H1 (cell line): ENCODE measurements at regions not wholly inside any gene's neighbourhood (a gene's known extent, or its start where the extent isn't known, plus 50 kb on each side); places are given as distances from the start of the nearest gene placed in this dataset.

Experiments
- CTCF ChIA-PET: fragments of 300-600 bp; sonication (Branson Sonifier 250); formaldehyde crosslinking; loops from one replicate; lab custom pipeline; 2021; ENCODE audit not compliant: partially characterized antibody; lab: Charles Lee
- POLR2A ChIA-PET: fragments of 300-600 bp; sonication (Branson Sonifier 250); formaldehyde crosslinking; loops from one replicate; lab custom pipeline; 2021; ENCODE audit warnings: inconsistent platforms; ENCODE audit not compliant: partially characterized antibody; lab: Charles Lee
- DNase-seq, 2 experiments: peaks; one replicate each; pipeline versions ENCODE4 v3.0.0 to v3.0.0-alpha.2; 2010 to 2022; ENCODE audit warnings: low spot score in 2 of 2, low read depth in 1 of 2, mixed read lengths in 1 of 2
- FAIRE-seq: peaks from 2 replicates; lab custom pipeline; 2011; peaks lifted over from hg19 to GRCh38; lab: Jason Lieb, UNC
- H2AFZ ChIP-seq: 2 replicates; pipeline ENCODE4 v1.8.1; 2012; ENCODE audit warnings: low read length, inconsistent platforms
- H2AK5ac ChIP-seq: 2 replicates; pipeline ENCODE4 v1.6.1; 2013; ENCODE audit warnings: low read depth, low read length
- H2BK120ac ChIP-seq: replicated peaks from 2 replicates; pipeline ENCODE3; 2013; ENCODE audit warnings: low read depth, low read length, inconsistent platforms
- H2BK12ac ChIP-seq: 2 replicates; pipeline ENCODE4 v1.6.1; 2013; ENCODE audit warnings: low read depth, low read length
- H2BK15ac ChIP-seq: 2 replicates; pipeline ENCODE4 v1.6.1; 2013; ENCODE audit warnings: low read length
- H2BK20ac ChIP-seq: 2 replicates; pipeline ENCODE4 v1.6.1; 2013; ENCODE audit warnings: low read length
- H2BK5ac ChIP-seq: 2 replicates; pipeline ENCODE4 v1.6.1; 2013; ENCODE audit warnings: low read depth, low read length
- H3K14ac ChIP-seq: 2 replicates; pipeline ENCODE4 v1.6.1; 2013; ENCODE audit warnings: inconsistent platforms; ENCODE audit not compliant: insufficient read length
- H3K18ac ChIP-seq: 2 replicates; pipeline ENCODE4 v1.6.1; 2013; ENCODE audit warnings: low read length; ENCODE audit errors: extremely low read depth
- H3K23ac ChIP-seq: 2 replicates; pipeline ENCODE4 v1.6.1; 2013; ENCODE audit warnings: inconsistent platforms; ENCODE audit not compliant: insufficient read length
- H3K23me2 ChIP-seq: 2 replicates; pipeline ENCODE4 v1.6.1; 2013; ENCODE audit warnings: low read depth, low read length
- H3K27ac ChIP-seq: 2 replicates; pipeline ENCODE4 v1.6.1; 2011; ENCODE audit warnings: low read depth, low read length, inconsistent platforms
- H3K27me3 ChIP-seq, 4 experiments: replicated peaks in 1 of 4; 1 replicate in 1 of 4; 2 replicates in 3 of 4; pipeline versions ENCODE4 v1.6.1 to v1.8.1; 2011 to 2013; ENCODE audit warnings: low read length in 3 of 4, mild to moderate bottlenecking in 3 of 4, inconsistent platforms in 2 of 4, mixed read lengths in 2 of 4, moderate library complexity in 1 of 4; ENCODE audit not compliant: control insufficient read depth in 3 of 4, insufficient read depth in 3 of 4; ENCODE audit errors: extremely low read depth in 1 of 4
- H3K36me3 ChIP-seq, 4 experiments: 2 replicates each; pipeline versions ENCODE4 v1.6.1 to v1.8.1; 2011 to 2013; ENCODE audit warnings: mild to moderate bottlenecking in 4 of 4, low read length in 3 of 4, moderate library complexity in 2 of 4, control low read depth in 1 of 4, inconsistent platforms in 1 of 4; ENCODE audit not compliant: insufficient read depth in 4 of 4, control insufficient read depth in 2 of 4
- H3K4ac ChIP-seq: replicated peaks from 2 replicates; pipeline ENCODE3; 2013; ENCODE audit warnings: low read length, low read depth, mixed read lengths, inconsistent platforms; ENCODE audit not compliant: insufficient read length
- H3K4me1 ChIP-seq, 4 experiments: replicated peaks in 1 of 4; 1 replicate in 1 of 4; 2 replicates in 3 of 4; pipeline versions ENCODE4 v1.6.1 to v1.8.1; 2011 to 2013; ENCODE audit warnings: low read length in 3 of 4, inconsistent platforms in 2 of 4, mixed read lengths in 1 of 4; ENCODE audit not compliant: insufficient read depth in 4 of 4, control insufficient read depth in 3 of 4
- H3K4me2 ChIP-seq, 2 experiments: 2 replicates each; pipeline versions ENCODE4 v1.6.1 to v1.8.1; 2011 to 2013; ENCODE audit warnings: low read depth in 2 of 2, low read length in 2 of 2, control low read depth in 1 of 2, inconsistent platforms in 1 of 2, mild to moderate bottlenecking in 1 of 2; ENCODE audit not compliant: insufficient read depth in 1 of 2
- H3K4me3 ChIP-seq, 4 experiments: fragments of 200-600, 300-600 bp in 1 of 4; sonication (generic), shearing (Covaris generic), sonication (Bioruptor Twin) in 1 of 4; 2 replicates each; pipeline versions ENCODE4 v1.5.1 to v1.8.1; 2011 to 2016; ENCODE audit warnings: low read length in 4 of 4, low read depth in 3 of 4, control low read depth in 2 of 4, inconsistent platforms in 2 of 4, mild to moderate bottlenecking in 2 of 4, mixed read lengths in 1 of 4, moderate library complexity in 1 of 4; ENCODE audit not compliant: insufficient read depth in 2 of 4; ENCODE audit errors: extremely low read depth in 1 of 4
- H3K56ac ChIP-seq: replicated peaks from 2 replicates; pipeline ENCODE3; 2013; ENCODE audit warnings: low read depth, mild to moderate bottlenecking, mixed read lengths, low read length, inconsistent platforms; ENCODE audit not compliant: insufficient read length
- H3K79me1 ChIP-seq: 2 replicates; pipeline ENCODE4 v1.6.1; 2013; ENCODE audit warnings: low read depth, low read length, control low read depth
- H3K79me2 ChIP-seq, 2 experiments: 2 replicates each; pipeline versions ENCODE4 v1.6.1 to v1.8.1; 2012 to 2013; ENCODE audit warnings: low read length in 2 of 2, mild to moderate bottlenecking in 2 of 2, inconsistent platforms in 1 of 2; ENCODE audit not compliant: insufficient read depth in 2 of 2, control insufficient read depth in 1 of 2
- H3K9ac ChIP-seq, 4 experiments: replicated peaks in 1 of 4; 1 replicate in 1 of 4; 2 replicates in 3 of 4; pipeline versions ENCODE4 v1.6.1 to v1.8.1; 2011 to 2013; ENCODE audit warnings: low read depth in 3 of 4, low read length in 3 of 4, control low read depth in 2 of 4, mild to moderate bottlenecking in 2 of 4, moderate library complexity in 2 of 4, inconsistent platforms in 1 of 4; ENCODE audit errors: extremely low read depth in 1 of 4
- H3K9me3 ChIP-seq, 2 experiments: 2 replicates each; pipeline versions ENCODE4 v1.6.1 to v1.8.1; 2012 to 2013; ENCODE audit warnings: mild to moderate bottlenecking in 2 of 2, moderate library complexity in 2 of 2, control low read depth in 1 of 2, inconsistent platforms in 1 of 2, low read depth in 1 of 2, low read length in 1 of 2, mixed read lengths in 1 of 2; ENCODE audit not compliant: insufficient read depth in 2 of 2
- H4K20me1 ChIP-seq, 2 experiments: replicated peaks in 1 of 2; 2 replicates each; pipeline versions ENCODE3 to v1.8.1; 2011 to 2013; ENCODE audit warnings: inconsistent platforms in 2 of 2, low read length in 2 of 2, mild to moderate bottlenecking in 1 of 2; ENCODE audit not compliant: insufficient read depth in 2 of 2, control insufficient read depth in 1 of 2
- H4K5ac ChIP-seq: 2 replicates; pipeline ENCODE4 v1.6.1; 2013; ENCODE audit warnings: low read length, low read depth, mixed read lengths, inconsistent platforms; ENCODE audit not compliant: insufficient read length
- H4K8ac ChIP-seq: 2 replicates; pipeline ENCODE4 v1.8.0; 2013; ENCODE audit warnings: mild to moderate bottlenecking, moderate library complexity, low read length, inconsistent platforms; ENCODE audit not compliant: insufficient read depth; ENCODE audit errors: extremely low read depth
- H4K91ac ChIP-seq: replicated peaks from 2 replicates; pipeline ENCODE3; 2013; ENCODE audit warnings: low read length, mixed read lengths, inconsistent platforms; ENCODE audit not compliant: insufficient read length
- CHD2 ChIP-seq: IDR thresholded peaks from 2 replicates; pipeline ENCODE4 v1.6.1; 2012; ENCODE audit warnings: low read length, improper control_type of control experiment
- FOSL1 ChIP-seq: IDR thresholded peaks from 2 replicates; pipeline ENCODE4 v1.6.1; 2011; ENCODE audit warnings: mild to moderate bottlenecking, low read depth, low read length, moderate library complexity; ENCODE audit not compliant: insufficient read depth
- GTF2F1 ChIP-seq: IDR thresholded peaks from 2 replicates; pipeline ENCODE4 v1.6.1; 2012; ENCODE audit warnings: low read depth, low read length, improper control_type of control experiment, borderline replicate concordance
- POLR2AphosphoS5 ChIP-seq: IDR thresholded peaks from 2 replicates; pipeline ENCODE4 v1.6.1; 2011; ENCODE audit warnings: low read depth, low read length
- SIN3A ChIP-seq, 2 experiments: IDR thresholded peaks in 1 of 2; conservative IDR thresholded peaks in 1 of 2; 2 replicates each; pipeline ENCODE4 v1.6.1; 2011 to 2012; ENCODE audit warnings: low read length in 2 of 2, improper control_type of control experiment in 1 of 2, low read depth in 1 of 2, mild to moderate bottlenecking in 1 of 2
- WGBS, 2 experiments: shearing (Covaris generic) in 1 of 2; methylation state at CpG; one replicate each; pipeline versions ENCODE4 v1.1.6 to v1.1.7; 2013 to 2015; ENCODE audit warnings: low lambda C conversion rate in 2 of 2, mixed read lengths in 2 of 2, inconsistent platforms in 1 of 2, low coverage in 1 of 2, missing lambda C conversion rate in 1 of 2; ENCODE audit not compliant: insufficient replicate concordance in 2 of 2, insufficient coverage in 1 of 2, insufficient read length in 1 of 2; ENCODE audit errors: extremely low coverage in 1 of 2, missing lambda C conversion rate in 1 of 2; 5-methylcytosine and 5-hydroxymethylcytosine counted together

DNA sequence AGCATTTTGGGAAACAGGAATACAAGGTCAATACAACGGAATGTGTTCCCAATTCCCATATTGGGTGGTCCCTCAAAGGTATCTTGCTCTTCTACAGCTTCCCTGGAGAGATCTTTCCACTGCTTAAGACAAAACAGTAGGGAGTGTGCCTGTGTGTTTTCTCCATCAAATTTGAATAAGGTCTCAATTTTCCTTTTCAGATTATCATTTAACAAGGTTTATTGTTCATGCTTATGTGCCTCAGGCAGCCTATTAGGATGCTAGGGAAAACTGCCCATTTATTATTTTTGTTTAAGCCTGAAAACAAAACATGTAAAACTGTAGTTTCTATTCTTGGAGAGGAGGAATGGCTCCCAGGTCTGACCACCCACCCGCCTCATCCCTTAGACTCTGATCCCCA is 622.7 kb downstream of the LMO4 start:
- no peak overlapping the region for H3K4ac ChIP-seq
- CTCF ChIA-PET = interaction anchor here (0.9 to 1.4 kb wide), 3 partner anchors 17 to 146 kb away, joined by 3 to 6 read pairs (median 4); no protein-coding TSS in a partner anchor
- H3K9me3 ChIP-seq = no peaks in the 10 kb centered on the region
- no peak overlapping the region for H2BK15ac ChIP-seq
- no peak overlapping the region for H3K18ac ChIP-seq
- H3K79me1 ChIP-seq = no peaks in the 10 kb centered on the region
- no peak overlapping the region for H2BK5ac ChIP-seq
- no peaks in the 10 kb centered on the region; a peak in 1 of 8 replicates for H3K36me3 ChIP-seq
- no peaks in the 10 kb centered on the region for H3K27me3 ChIP-seq
- no peaks in the 10 kb centered on the region for H3K79me2 ChIP-seq
- FAIRE-seq (no peak), DNase-seq (no peak)
- peaks cover 0 to 4% (median 2%) of the 10 kb centered on the region in 4 experiments; a peak in 4 of 7 replicates for H3K4me1 ChIP-seq
- no peak overlapping the region for H2BK12ac ChIP-seq
- no peak overlapping the region for H2BK120ac ChIP-seq
- no peak overlapping the region for H2AFZ ChIP-seq
- no peak overlapping the region for H3K56ac ChIP-seq
- no peak overlapping the region for H3K23ac ChIP-seq
- no peaks in the 10 kb centered on the region for H3K23me2 ChIP-seq
- H3K27ac ChIP-seq = no peak overlapping the region
- H3K4me2 ChIP-seq = no peak overlapping the region
- no peak overlapping the region for H4K8ac ChIP-seq
- no peak overlapping the region for H2BK20ac ChIP-seq
- no peak overlapping the region for H2AK5ac ChIP-seq
- H3K4me3 ChIP-seq = no peak overlapping the region
- no peak overlapping the region for H4K91ac ChIP-seq
- POLR2A ChIA-PET = no interaction called here
- no peak overlapping the region for H4K5ac ChIP-seq
- no peak overlapping the region for H3K14ac ChIP-seq
- H4K20me1 ChIP-seq = no peaks in the 10 kb centered on the region
- H3K9ac ChIP-seq = no peak overlapping the region
- WGBS, 2 experiments = 79% methylated on average over 2 of the region's 2 CpGs; no CpG with 5 or more reads in 1 of the 2 experiments
- TF ChIP-seq POLR2AphosphoS5 (no peak), SIN3A (conservative IDR thresholded peaks at IDR 0.05 in 1 of 2, IDR thresholded peaks at IDR 0.05 in 1 of 2; ENCODE audit: low read depth in 1 of 2, low read length in 2 of 2) (no peak), GTF2F1 (no peak), CHD2 (no peak), FOSL1 (no peak)
